HG03469 (cell line): ENCODE measurements at regions not wholly inside any gene's neighbourhood (a gene's known extent, or its start where the extent isn't known, plus 50 kb on each side); places are given as distances from the start of the nearest gene placed in this dataset.
"Not testable (repeated sequence)": the region's sequence is repeated elsewhere in the genome, so short reads cannot be mapped to it uniquely, and the experiment has no call there.

Source experiments
- ATAC-seq: cut with Tn5 transposase; IDR thresholded peaks from one replicate; pipeline ENCODE4 v1.9.1; 2021; ENCODE audit warnings: mild to moderate bottlenecking, moderate library complexity, moderate number of reproducible peaks; ENCODE audit not compliant: unreplicated experiment

GRCh38 chr6:74070711-74071110 lies 374.7 kb downstream of the CD109 start:
- no peak for ATAC-seq

DNA sequence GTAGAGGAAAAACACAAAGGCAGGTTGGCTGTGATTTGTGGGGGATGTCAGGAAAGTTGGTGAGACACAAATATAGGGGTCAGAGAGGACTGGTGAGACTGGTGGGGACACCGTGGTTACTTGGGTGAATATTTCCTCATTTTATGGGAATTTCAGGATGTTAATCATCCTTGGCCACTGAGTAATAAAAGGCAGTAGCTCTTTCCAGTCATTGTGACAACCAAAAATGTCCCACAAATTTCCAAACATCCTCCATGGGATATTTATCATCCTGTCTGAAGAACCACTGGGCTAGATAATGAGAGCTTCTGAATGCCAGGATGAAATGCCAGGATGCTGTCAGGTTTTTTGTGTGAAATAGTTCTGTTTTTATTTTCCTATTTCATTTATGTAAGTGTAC lies 374.1 kb downstream of the CD109 start:
- no peak for ATAC-seq

GRCh38 chr6:74069089-74069581 lies 373.1 kb downstream of the CD109 start:
- ATAC-seq: no peak

DNA sequence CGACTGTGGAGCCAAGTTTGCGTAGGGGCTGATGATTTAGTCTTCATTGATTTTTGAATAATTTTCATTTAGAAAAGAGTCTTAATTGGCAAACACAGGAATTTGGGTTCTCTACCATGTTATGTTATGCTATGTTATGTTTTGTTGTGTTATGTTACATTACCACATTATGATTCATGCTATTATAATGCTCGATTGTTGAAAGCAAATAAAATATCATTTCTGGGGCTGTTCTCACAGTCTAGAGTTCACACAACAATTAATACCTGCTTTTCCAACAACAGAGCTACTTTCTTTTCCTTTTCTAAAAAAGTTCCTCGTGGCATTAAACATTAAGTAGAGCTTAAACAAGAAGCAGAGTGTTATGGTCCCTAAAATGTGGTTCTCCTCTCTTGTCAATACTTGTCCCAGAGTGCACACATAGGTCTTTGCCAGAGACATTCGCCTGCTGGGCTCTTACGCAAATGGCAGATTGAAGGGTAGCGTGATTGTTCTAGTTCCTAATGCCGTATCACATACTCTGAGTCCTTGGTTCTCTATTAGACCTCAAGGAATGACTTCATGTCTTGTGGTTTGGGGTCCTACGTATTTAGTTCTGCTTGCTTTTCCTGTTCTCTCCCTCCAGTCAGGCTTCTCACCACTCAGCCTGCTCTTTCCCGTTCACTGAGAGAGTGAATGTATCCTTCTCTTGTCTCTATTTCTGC lies 370.3 kb downstream of the CD109 start:
- no peak for ATAC-seq

DNA sequence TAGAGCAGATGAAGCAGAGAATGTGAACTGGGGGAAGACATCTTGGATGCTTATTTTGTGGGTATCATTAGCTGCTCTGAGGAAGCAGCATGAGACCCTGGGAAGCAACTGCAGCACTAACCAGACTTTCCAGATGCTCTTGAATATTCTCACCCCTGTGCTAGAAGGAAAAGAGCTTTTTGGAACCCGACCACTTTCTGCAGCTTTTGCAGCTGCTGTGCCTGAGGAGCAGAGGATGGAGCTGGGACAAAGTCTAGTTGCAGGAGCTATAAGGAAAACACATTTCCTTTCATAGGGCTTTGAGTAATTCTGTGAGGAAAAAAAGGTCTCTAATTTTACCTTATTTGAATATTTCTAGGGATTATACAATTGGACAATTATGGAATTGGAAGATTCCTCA lies 369.7 kb downstream of the CD109 start:
- no peak for ATAC-seq

- ATAC-seq: no peak
These were observed 367.4 kb downstream of the CD109 start for GRCh38 chr6:74063391-74063790.

GRCh38 chr6:74061201-74061600 lies 365.2 kb downstream of the CD109 start:
- no peak for ATAC-seq

GRCh38 chr6:74060354-74060753 lies 364.4 kb downstream of the CD109 start:
- no peak for ATAC-seq

GRCh38 chr6:74058606-74059005 lies 362.6 kb downstream of the CD109 start:
- ATAC-seq: no peak

DNA sequence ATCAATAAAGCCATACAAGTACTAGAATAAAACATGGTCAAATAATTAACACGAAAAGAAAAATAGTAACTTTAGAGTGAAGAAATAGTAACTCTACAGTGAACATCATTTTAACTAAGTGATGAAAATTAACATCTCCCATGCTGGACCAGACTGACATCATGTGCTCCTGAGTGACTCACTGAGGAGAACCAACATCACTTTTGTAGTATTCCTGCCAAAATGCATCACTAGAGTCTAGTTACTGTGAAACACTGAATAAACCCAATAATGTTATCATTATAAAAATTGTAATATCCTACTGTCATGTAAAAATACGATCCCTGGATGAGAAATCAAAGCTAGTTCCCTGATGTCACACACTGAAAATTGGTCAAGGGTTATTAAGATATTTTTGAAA lies 361.3 kb downstream of the CD109 start:
- no peak for ATAC-seq

DNA sequence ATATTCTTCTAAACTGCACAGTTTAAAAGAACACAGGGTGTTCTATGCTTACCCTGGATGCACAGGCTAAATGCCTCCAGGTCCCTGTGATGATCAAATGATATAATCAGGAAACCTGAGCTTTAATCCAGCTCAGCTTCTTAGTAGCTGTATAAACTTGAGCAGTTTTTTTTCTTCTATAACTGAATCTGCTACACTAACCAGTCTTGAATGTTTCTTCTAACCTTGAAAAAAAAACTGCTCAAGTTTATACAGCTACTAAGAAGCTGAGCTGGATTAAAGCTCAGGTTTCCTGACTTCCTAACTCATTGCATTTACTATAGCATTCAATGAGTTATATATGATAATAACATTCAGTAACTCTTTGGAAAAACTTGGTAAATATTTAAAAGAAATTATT lies 358.2 kb downstream of the CD109 start:
- ATAC-seq: no peak

DNA sequence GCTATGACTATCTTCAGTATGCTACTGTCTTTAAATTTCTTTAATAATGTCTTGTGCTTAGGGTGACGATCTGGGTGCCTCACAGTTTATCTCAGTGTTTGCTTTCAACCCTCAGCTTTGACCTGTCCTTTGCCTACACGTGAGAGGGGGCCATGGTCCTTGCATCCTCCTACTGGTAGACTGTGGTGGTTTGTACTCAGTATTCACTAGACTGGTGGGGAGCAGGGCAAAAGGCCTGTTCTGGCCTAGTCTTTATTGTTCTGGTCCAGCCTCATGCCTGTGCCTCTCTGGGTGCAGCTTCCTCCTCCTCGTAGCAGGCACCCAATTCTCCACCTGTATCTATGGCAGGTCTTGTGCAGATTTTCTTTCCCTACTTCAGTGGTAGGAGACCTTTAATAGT lies 354.9 kb downstream of the CD109 start:
- no peak for ATAC-seq

DNA sequence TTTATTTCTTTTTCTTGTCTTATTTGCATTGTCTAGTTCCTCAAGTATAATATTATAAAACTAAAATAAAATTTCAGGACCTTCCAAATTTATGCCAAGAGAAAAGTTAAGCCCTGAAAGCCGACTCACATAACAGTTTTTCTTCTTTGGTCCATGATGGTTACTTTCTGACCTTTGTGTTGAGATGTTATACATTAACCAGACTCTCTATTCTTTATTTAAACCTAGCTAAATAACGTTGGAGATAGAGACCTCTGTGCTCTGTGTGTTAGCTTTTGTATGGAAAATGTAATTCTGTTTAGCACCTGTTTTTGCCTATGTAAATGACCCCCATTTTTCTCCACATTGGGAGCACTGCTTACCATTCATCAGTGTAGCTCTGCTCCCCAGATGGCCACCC lies 352.4 kb downstream of the CD109 start:
- no peak for ATAC-seq

- ATAC-seq: no peak
These were observed 348.6 kb downstream of the CD109 start for GRCh38 chr6:74044417-74045096.

DNA sequence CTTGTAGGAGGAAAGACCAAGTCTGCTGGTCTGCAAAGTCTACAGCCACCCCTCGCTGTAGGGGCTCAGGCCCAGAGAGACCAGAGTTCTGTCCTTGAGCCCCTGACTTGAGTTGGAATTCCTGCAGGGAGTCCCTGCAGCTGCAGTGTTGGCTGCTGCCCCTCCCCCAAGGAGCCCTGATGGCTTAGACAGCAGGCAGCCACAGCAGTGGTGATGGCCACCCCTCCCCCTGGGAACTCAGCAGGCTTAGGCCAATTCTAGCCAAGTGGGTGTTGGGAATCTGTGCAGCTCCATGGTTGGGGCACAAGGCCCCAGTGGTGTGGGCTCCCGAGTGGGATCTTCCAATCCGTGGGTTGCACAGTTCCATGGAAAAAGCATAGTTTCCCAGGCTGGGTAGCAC lies 345.4 kb downstream of the CD109 start:
- ATAC-seq: no peak

DNA sequence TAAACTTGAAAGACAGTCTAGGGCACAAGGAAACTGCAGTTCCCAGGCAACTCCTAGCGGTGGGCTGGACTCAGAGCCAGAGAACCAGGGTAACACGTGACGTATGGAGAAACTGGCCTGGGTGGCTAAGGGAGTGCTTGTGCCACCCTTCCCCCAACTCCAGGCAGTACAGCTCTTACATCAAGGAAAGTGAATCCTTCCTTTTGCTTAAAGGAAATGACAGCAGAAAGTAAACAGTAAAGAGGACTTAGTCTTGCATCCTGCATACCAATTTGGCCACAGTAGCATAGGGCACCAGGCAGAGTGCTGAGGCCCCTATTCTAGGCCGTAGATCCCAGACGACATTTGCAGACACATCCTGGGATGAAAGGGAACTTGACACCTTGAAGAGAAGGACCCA lies 322.8 kb downstream of the CD109 start:
- no peak for ATAC-seq

DNA sequence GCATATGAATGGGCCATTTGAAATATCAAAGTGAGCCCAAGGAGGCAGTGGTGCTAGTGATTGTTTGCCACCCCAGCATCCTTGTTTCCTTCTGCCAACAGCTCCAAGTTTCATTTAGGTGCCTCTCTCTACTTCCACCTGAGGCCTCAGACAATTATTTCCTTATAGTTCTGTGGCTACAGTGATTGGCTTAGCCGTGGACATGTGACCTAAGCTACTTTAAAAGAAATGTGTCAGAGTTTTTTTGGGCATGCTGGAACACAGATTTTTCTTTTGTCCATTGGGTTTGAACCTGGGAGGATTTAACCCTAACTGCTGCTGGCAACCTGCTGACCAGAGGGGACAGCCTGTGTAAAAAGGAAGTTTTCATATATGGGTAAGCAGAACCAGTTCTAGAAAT lies 319.4 kb downstream of the CD109 start:
- ATAC-seq: no peak

GRCh38 chr6:74000666-74001490 lies 304.9 kb downstream of the CD109 start:
- no peak for ATAC-seq

GRCh38 chr6:73990609-73991238 lies 294.7 kb downstream of the CD109 start:
- not testable (repeated sequence) for ATAC-seq

DNA sequence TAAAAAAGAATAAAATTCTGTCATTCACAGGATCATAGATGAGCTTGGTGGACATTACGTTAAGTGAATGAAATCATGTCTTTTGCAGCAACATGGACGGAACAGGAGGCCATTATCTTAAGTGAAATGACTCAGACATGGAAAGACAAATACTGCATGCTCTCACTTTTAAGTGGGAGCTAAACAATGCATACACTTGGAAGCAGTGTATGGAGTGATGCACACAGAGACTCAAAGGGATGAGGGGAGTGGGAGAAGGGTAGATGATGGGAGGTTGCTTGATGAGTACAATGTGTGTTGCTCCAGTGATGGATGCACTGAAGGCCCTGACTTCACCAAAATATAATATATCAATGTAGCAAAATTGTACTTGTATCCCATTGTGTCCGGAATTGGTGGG lies 293.4 kb downstream of the CD109 start:
- ATAC-seq: no peak

- no peak for ATAC-seq
These were observed 289.9 kb downstream of the CD109 start for GRCh38 chr6:73985891-73986290.
